PC-3 (cell line): ENCODE measurements at regions not wholly inside any gene's neighbourhood (a gene's known extent, or its start where the extent isn't known, plus 50 kb on each side); places are given as distances from the start of the nearest gene placed in this dataset.

Experiments used
- ATAC-seq: fragments of 200-7000 bp; cut with Tn5 transposase; 2 replicates; pipeline ENCODE4 v1.9.1; 2020; ENCODE audit warnings: mild to moderate bottlenecking, moderate library complexity
- BruUV-seq: library from RNA; stranded (reverse); fragments of 400-500 nt; replicated peaks from 2 replicates; lab custom pipeline; 2021; lab: Mats Ljungman, UMichigan
- CTCF ChIA-PET: fragments of 300-600 bp; sonication (Branson Sonifier 250); formaldehyde crosslinking; loops from one replicate; lab custom pipeline; 2022; ENCODE audit warnings: antibody characterized with exemption; lab: Charles Lee
- POLR2A ChIA-PET: fragments of 300-600 bp; sonication (Branson Sonifier 250); formaldehyde crosslinking; loops from one replicate; lab custom pipeline; 2022; ENCODE audit warnings: antibody characterized with exemption; ENCODE audit not compliant: unreplicated experiment; lab: Charles Lee
- DNase-seq: peaks from one replicate; pipeline ENCODE4 v3.0.0-alpha.2; 2015
- H2AFZ ChIP-seq: fragments of 300-600 bp; sonication (generic); 2 replicates; pipeline ENCODE4 v1.6.0; 2016; ENCODE audit warnings: antibody characterized with exemption, low read length
- H3F3A ChIP-seq: fragments of 300-600 bp; sonication (generic); one replicate; pipeline ENCODE4 v1.6.0; 2017; ENCODE audit warnings: antibody characterized with exemption, low read length, control low read depth, mild to moderate bottlenecking; ENCODE audit not compliant: unreplicated experiment
- H3K27ac ChIP-seq: fragments of 300-600 bp; sonication (generic); 2 replicates; pipeline ENCODE4 v1.5.1; 2016; ENCODE audit warnings: mild to moderate bottlenecking, low read length
- H3K27me3 ChIP-seq: fragments of 300-600 bp; sonication (generic); 2 replicates; pipeline ENCODE4 v1.6.1; 2016; ENCODE audit warnings: low read length, mixed read lengths
- H3K36me3 ChIP-seq: fragments of 300-600 bp; sonication (generic); 2 replicates; pipeline ENCODE4 v1.6.1; 2016; ENCODE audit warnings: low read depth, mixed run types, low read length, mixed read lengths
- H3K4me1 ChIP-seq: fragments of 300-600 bp; sonication (generic); 2 replicates; pipeline ENCODE4 v1.5.1; 2016; ENCODE audit warnings: low read length; ENCODE audit not compliant: insufficient read depth
- H3K4me2 ChIP-seq: fragments of 300-600 bp; sonication (generic); 2 replicates; pipeline ENCODE4 v1.6.0; 2016; ENCODE audit warnings: low read length
- H3K4me3 ChIP-seq: fragments of 300-600 bp; sonication (generic); 2 replicates; pipeline ENCODE4 v1.5.1; 2016; ENCODE audit warnings: mild to moderate bottlenecking, low read length, mixed read lengths
- H3K79me2 ChIP-seq: fragments of 300-600 bp; sonication (generic); 2 replicates; pipeline ENCODE4 v1.6.1; 2017; ENCODE audit warnings: low read length, mixed read lengths
- H3K9ac ChIP-seq: fragments of 300-600 bp; sonication (generic); 2 replicates; pipeline ENCODE4 v1.6.0; 2016; ENCODE audit warnings: mild to moderate bottlenecking, low read length
- H3K9me2 ChIP-seq: fragments of 300-600 bp; sonication (generic); replicated peaks from 2 replicates; pipeline ENCODE4 v1.6.1; 2016; ENCODE audit warnings: mixed run types, low read length, mixed read lengths
- H3K9me3 ChIP-seq: fragments of 300-600 bp; sonication (generic); 2 replicates; pipeline ENCODE4 v1.6.1; 2016; ENCODE audit warnings: low read length, mixed read lengths
- H4K20me1 ChIP-seq: fragments of 300-600 bp; sonication (generic); 2 replicates; pipeline ENCODE4 v1.6.1; 2016; ENCODE audit warnings: low read length, mixed read lengths
- CTCF ChIP-seq: fragments of 300-600 bp; sonication (generic); conservative IDR thresholded peaks from 2 replicates; pipeline ENCODE4 v1.5.1; 2017; ENCODE audit warnings: antibody characterized with exemption, low read depth, mild to moderate bottlenecking, low read length
- EZH2 ChIP-seq: fragments of 300-600 bp; sonication (generic); IDR thresholded peaks from one replicate; pipeline ENCODE4 v1.6.1; 2017; ENCODE audit warnings: antibody characterized with exemption, mild to moderate bottlenecking, low read length; ENCODE audit not compliant: unreplicated experiment
- EZH2phosphoT487 ChIP-seq: fragments of 300-600 bp; sonication (generic); IDR thresholded peaks from 2 replicates; pipeline ENCODE4 v1.6.1; 2018; ENCODE audit warnings: mild to moderate bottlenecking, antibody characterized with exemption, low read length, borderline replicate concordance
- intact Hi-C: fragments of 100-400 bp; cut with micrococcal nuclease; formaldehyde crosslinking; loops from 2 replicates; pipeline ENCODE4 v1.9.0; 2023

DNA sequence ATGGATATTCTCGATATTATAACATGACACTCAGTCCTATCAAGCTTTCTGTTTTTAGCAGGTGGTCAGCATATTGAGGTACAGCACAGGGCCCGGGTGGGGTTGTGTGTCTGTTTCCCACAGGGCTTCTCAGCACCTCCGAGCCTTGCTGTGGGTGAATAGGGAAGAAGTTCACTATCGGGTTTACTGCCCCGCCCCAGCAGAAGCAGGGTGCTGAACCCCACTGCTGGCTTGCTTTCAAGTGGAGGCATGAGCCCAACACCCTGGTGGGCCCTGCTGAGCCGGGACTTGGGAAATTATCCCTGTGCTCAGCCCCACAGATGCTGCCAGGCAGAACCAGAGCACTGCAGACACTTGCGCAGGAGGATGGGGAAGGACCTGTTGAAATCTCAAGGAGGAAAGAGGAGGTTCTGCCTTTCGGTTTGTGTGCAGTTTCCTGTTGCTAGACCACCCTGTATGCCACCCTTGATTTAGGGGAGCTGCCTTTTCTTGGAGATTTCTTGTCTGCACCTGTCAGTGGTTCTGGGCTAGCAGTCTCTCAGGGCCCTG lies 270.3 kb upstream of the SALL3 start:
- DNase-seq (no peak), ATAC-seq (no peak)
- no peaks in the 10 kb centered on the region for H3K79me2 ChIP-seq
- H3K27ac ChIP-seq: no peak overlapping the region
- no TSS peak for BruUV-seq
- H3K36me3 ChIP-seq: no peaks in the 10 kb centered on the region
- ChIA-PET CTCF (no interaction called here), POLR2A (no interaction called here)
- H3K4me3 ChIP-seq: no peak overlapping the region
- TF ChIP-seq EZH2 (no peak), EZH2phosphoT487 (no peak), CTCF (no peak)
- H4K20me1 ChIP-seq: no peaks in the 10 kb centered on the region
- H3K9ac ChIP-seq: no peak overlapping the region
- intact Hi-C loops: no loop called here
- no peaks in the 10 kb centered on the region for H3F3A ChIP-seq
- H3K9me3 ChIP-seq: 0 out of 2 replicates have a peak, but pooled peaks cover 14% of the 10 kb centered on the region
- H3K4me1 ChIP-seq: no peaks in the 10 kb centered on the region
- H2AFZ ChIP-seq: no peak overlapping the region
- peaks cover 31% of the 10 kb centered on the region for H3K27me3 ChIP-seq
- no peak overlapping the region for H3K4me2 ChIP-seq
- no peaks in the 10 kb centered on the region for H3K9me2 ChIP-seq

DNA sequence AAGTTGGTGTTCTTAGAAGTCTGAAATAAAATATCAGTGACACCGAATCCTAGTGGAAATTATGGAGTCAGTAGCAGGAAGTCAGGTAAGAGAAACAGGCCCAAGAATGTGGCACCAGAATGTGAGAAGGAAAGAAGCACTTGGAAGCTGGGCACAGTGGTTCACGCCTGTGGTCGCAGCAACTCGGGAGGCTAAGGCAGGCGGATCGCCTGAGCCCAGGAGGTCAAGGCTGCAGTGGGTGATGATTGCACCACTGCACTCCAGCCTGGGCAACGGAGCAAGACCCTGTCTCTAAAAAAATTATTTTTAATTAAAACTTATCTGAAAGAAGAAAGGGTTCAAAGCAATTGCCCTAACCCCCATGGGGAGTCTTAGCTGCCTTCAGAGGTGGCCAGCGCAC lies 268.3 kb upstream of the SALL3 start:
- no peaks in the 10 kb centered on the region for H4K20me1 ChIP-seq
- BruUV-seq: no TSS peak
- no peaks in the 10 kb centered on the region for H3K4me1 ChIP-seq
- H3K9me3 ChIP-seq: 0 out of 2 replicates have a peak, but pooled peaks cover 14% of the 10 kb centered on the region
- no peaks in the 10 kb centered on the region for H3K9me2 ChIP-seq
- H3K27ac ChIP-seq: no peak overlapping the region
- peaks cover 28% of the 10 kb centered on the region for H3K27me3 ChIP-seq
- H3K4me2 ChIP-seq: no peak overlapping the region
- H3F3A ChIP-seq: no peaks in the 10 kb centered on the region
- DNase-seq (no peak), ATAC-seq (no peak)
- H3K9ac ChIP-seq: no peak overlapping the region
- no peak overlapping the region for H3K4me3 ChIP-seq
- intact Hi-C loops: no loop called here
- no peak overlapping the region for H2AFZ ChIP-seq
- H3K79me2 ChIP-seq: no peaks in the 10 kb centered on the region
- CTCF ChIA-PET: no interaction called here
- POLR2A ChIA-PET: no interaction called here
- no peak for TF ChIP-seq EZH2phosphoT487
- no peaks in the 10 kb centered on the region for H3K36me3 ChIP-seq

GRCh38 chr18:78711971-78712370 lies 267.6 kb upstream of the SALL3 start:
- peaks cover 35% of the 10 kb centered on the region for H3K27me3 ChIP-seq
- H3K4me3 ChIP-seq: no peak overlapping the region
- TF ChIP-seq EZH2phosphoT487 (no peak), EZH2 (no peak), CTCF (no peak)
- no peak overlapping the region for H2AFZ ChIP-seq
- CTCF ChIA-PET: no interaction called here
- ATAC-seq (no peak), DNase-seq (no peak)
- no peaks in the 10 kb centered on the region for H3F3A ChIP-seq
- H3K36me3 ChIP-seq: no peaks in the 10 kb centered on the region
- H3K9me3 ChIP-seq: 0 out of 2 replicates have a peak, but pooled peaks cover 14% of the 10 kb centered on the region
- no peak overlapping the region for H3K27ac ChIP-seq
- H3K79me2 ChIP-seq: no peaks in the 10 kb centered on the region
- no peaks in the 10 kb centered on the region for H3K4me1 ChIP-seq
- POLR2A ChIA-PET: no interaction called here
- H3K9ac ChIP-seq: no peak overlapping the region
- no peaks in the 10 kb centered on the region for H3K9me2 ChIP-seq
- no TSS peak for BruUV-seq
- no peaks in the 10 kb centered on the region for H4K20me1 ChIP-seq
- intact Hi-C loops: no loop called here
- no peak overlapping the region for H3K4me2 ChIP-seq
